ENCODE measurements at regions not wholly inside any gene's neighbourhood (a gene's known extent, or its start where the extent isn't known, plus 50 kb on each side); places are given as distances from the start of the nearest gene placed in this dataset.

- intact Hi-C loops (cut with micrococcal nuclease) = no loop called here
These were observed 180.3 kb upstream of the GRB10 start for GRCh38 chr7:50962962-50963374.

DNA sequence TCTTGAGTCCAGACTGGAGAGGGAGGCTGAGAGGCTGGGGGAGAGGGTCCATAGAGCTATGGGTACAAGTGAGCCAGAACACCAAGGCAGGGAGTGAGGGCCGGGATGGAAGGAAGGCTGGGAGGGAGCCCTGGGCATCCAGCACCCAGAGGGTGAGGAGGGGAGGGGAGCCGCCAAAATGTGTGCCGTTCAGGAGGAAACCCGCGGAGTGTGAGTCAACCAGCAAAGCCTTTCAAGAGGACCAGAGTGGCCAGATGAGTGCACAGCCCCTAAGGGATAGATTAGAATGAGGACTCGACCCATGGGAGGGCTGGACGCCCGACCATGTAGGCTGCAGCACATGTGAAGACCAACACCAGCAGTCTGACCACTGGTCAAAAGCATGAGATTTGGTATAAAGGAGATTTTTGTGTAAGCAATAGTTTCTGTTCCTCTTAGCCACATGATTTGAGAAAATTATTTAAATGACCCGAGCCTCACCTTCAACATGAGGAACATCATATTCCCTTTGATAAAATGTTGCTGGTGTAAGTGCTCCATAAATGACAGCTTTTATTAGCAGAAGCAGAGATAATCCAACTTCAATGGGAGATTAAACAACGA is 179.7 kb upstream of the GRB10 start:
- intact Hi-C loops (cut with micrococcal nuclease) = no loop called here

DNA sequence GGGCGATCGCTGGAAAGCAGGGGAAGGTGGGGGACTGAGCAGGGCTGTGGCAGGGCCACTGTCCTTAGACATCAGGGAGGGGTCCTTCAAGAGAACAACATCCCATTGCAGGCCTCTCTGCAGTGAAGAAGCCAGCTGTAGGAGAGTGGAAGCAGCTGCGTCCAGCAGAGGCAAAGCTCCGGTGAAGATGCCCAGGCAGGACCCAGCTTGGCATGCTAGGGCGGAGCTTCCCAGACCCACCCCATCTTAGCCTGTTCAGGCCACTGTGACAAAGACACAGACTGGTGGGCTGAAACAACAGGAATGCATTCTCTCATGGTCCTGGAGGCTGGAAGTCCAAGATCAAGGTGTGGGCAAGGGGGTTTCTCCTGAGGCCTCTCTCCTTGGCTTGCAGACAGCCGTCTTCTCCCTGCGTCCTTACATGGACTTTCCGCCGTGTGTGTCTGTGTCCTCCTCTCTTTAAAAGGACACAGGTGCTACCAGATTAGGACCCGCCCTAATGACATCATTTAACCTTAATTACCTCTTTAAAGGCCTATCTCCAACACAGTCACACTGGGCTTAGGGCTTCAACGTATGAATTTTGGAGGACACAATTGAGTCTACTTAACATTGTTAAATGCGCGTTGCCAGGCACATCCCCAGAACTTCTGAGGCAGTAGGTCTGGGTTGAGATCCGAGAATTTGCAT is 178.1 kb upstream of the GRB10 start:
- intact Hi-C loops (cut with micrococcal nuclease) = no loop called here

DNA sequence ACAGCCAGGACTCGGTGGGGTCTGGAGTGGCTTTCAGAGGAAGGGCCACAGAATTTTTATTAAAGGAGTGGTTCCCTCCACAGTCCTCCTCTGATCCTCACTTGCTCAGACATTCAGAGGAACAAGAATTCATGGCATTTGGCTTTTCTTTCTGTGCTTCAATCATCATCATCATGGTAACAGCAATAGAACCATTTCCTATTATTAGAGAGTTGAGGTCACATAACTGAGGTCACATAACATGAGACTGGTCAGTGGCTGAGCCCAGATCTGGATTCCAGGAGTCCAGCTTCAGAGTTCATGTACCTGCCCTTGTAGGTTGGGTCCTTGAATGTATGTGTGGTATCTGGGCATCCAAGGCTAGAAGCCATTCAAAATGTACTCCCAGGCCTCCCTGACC is 177.3 kb upstream of the GRB10 start:
- intact Hi-C loops (cut with micrococcal nuclease) = no loop called here

- intact Hi-C loops (cut with micrococcal nuclease) = no loop called here
These were observed 176.9 kb upstream of the GRB10 start for GRCh38 chr7:50959560-50959959.

DNA sequence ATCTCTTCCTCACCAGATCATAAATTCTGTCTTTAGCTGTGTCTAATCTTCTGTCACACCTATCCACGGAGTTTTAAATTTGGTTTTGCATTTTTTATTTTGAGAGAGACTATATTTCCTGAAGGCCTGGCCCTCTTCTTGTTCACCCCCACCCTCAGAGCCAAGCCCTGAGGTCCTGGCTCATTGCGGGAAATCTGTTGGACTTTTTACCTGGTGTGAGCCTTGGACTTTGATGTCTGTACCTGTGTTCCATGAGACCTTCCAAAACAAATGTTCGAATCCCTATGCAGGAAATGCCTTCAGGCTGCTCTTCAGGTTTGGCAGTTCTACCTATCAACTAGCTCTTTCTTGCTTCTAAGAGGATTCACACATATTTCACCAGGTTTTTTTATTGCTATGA is 175.2 kb upstream of the GRB10 start:
- intact Hi-C loops (cut with micrococcal nuclease) = no loop called here

DNA sequence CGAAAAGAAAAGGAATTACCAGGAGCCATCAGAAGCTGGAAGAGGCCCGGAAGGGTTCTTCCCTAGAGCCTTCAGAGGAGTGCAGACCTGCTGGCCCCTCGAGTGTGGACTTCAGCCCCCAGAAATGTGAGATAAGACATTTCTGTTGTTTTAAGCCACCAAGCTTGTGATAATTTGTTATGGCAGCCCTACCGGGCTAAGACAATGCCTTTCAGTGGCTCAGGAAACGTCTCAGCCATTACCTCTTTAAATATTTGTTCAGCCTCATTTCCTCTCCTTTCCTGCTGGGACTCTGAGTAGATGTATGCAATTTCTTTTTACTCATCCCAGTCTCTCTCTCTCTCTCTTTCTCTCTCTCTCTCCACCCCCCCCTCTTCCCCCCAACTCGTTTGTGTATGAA is 174.7 kb upstream of the GRB10 start:
- intact Hi-C loops (cut with micrococcal nuclease) = no loop called here

DNA sequence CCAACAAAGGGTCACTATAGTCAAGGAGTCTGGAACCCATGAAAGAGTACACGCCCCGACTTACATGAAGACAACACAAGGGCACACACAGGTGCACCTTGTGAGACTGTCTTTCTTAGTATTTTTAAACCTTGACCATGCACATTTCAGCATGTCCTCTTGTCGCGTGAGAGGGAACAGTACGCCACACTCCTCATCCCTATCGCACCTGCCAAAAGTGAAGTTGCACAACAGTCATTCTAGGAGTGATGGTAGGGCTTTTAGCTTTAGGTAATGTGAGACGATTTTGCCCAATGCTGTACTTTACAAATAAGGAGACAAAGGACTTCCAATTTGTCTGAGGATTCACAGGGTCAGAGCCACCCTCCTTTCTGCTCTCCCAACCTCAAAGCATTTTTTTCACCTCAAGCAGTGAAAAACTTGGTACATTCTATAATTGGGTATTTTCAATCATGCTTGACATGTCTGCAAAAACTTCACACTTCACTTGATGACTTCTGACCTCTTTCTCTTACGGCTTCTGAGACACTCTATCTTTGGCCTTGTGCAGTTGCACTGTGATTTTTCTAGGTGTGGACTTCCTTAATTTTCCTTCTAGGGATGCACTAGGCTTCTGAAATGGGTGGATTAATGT is 173.9 kb upstream of the GRB10 start:
- intact Hi-C loops (cut with micrococcal nuclease) = no loop called here

DNA sequence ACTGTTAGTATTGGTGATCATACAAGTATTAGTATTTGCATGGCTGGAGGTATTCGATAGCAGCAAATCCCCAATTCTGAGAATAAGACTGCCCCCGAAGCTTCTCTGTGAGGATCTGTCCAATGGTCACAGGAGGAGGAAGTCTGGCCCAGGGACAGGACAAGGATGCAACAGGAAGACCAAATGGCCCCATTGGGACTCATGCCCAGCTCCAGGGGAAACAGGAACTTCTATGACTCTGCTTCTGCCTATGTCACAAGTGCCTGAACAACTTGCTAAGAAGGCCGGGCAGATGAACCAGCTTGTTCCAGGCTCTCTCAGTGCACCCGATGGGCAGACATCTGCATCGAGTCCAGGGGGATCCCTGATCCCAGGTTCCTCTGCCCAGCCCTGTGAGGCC is 172.0 kb upstream of the GRB10 start:
- intact Hi-C loops (cut with micrococcal nuclease) = no loop called here

- intact Hi-C loops (cut with micrococcal nuclease) = no loop called here
These were observed 171.5 kb upstream of the GRB10 start for GRCh38 chr7:50954245-50954644.

GRCh38 chr7:50953820-50954219 is 171.1 kb upstream of the GRB10 start:
- intact Hi-C loops (cut with micrococcal nuclease) = no loop called here

DNA sequence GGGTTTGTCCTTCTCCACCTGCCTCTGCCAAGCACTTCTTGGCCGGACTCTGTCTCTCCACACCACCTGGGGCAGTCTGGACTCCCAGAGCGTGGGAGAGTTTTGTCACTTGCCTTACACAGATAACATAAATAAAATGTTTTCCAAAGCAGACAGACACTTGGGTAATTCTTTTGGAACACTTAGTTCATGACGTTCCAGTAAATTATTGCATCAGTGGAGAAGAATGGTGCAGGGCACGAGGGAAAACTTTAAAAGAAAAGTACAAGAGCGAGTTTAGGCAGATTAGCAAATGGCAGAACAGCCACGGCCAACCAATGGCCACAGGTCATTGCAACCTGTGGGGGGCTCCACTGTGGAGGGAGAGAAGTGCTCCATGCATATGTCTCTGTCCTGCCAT is 170.6 kb upstream of the GRB10 start:
- intact Hi-C loops (cut with micrococcal nuclease) = no loop called here

DNA sequence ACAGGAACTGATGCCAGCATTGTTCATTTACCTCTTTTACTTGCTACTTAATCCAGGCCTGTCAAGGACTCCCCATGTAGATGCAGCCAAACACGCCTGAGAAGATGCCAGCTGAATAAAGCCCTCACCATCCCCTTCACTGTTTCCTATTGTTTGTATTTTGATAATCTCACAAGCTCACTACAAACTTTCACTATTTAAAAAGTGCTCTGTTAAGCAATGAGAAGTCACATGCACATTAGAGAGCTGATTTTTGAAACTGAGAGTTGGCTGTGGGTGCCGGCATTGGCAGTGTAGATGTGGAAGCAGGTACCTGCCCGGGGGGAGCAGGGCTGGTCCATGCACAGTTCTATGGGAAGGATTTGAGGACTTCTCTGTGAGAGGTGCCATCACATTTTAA is 169.8 kb upstream of the GRB10 start:
- intact Hi-C loops (cut with micrococcal nuclease) = no loop called here

GRCh38 chr7:50952120-50952519 is 169.4 kb upstream of the GRB10 start:
- intact Hi-C loops (cut with micrococcal nuclease) = no loop called here

DNA sequence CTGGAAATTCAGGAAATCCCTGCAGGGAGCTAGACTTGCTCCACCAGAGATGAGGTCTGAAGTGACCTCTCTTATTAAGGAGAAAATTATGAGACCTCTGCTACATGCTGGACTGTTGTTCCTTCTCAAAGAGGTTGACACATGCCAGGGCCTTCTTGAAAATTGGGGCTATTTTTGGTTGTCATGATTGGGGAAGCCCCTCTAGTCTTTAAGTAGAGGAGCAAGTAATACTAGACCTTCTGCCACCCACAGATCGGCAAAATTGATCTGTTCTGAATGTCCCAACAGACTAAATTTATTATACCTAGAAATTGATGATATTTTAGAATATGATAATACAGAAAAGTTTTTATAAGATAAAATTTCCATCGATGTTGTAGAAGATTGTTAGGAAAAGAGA is 160.8 kb upstream of the GRB10 start:
- intact Hi-C loops (cut with micrococcal nuclease) = no loop called here

- intact Hi-C loops (cut with micrococcal nuclease) = no loop called here
These were observed 158.8 kb upstream of the GRB10 start for GRCh38 chr7:50941525-50941924.

DNA sequence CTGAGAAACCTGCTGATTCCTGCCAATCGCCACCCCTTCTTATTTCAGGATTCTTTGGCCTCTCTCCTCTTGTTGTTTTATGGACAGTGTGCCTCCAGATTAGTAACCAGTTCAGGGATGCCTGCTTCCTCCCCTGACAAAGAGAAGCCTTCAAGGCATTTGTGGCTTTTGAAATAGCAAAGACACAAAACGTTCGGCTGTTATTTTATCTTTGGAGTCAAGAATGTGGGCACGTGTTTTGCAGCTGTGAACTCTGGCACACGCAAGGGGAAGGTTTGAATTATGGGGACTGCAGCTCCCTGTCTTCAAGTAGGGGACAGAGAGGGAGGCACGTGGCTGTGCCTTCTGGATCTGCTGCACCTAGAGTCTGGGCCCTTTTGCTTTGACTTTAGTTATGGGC is 157.9 kb upstream of the GRB10 start:
- intact Hi-C loops (cut with micrococcal nuclease) = no loop called here

GRCh38 chr7:50939021-50939420 is 156.3 kb upstream of the GRB10 start:
- intact Hi-C loops (cut with micrococcal nuclease) = no loop called here

GRCh38 chr7:50937727-50938126 is 155.0 kb upstream of the GRB10 start:
- intact Hi-C loops (cut with micrococcal nuclease) = no loop called here

DNA sequence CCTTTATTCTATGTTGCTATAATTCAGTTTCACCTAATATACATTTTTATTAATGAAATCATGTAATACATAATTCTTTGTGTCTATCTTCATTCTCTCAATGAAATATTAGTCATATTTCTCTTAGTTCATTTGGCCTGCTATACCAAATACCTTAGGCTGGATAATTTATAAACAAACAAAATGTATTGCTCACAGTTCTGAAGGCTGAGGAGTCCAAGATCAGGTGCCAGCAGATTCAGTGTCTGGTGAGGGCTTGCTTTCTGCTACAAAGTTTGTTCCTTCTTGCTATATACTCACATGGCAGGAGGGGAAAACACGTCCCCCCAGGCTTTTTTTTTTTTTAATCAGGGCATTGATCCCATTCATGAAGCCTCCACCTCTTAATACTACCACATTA is 143.4 kb upstream of the GRB10 start:
- intact Hi-C loops (cut with micrococcal nuclease) = no loop called here

DNA sequence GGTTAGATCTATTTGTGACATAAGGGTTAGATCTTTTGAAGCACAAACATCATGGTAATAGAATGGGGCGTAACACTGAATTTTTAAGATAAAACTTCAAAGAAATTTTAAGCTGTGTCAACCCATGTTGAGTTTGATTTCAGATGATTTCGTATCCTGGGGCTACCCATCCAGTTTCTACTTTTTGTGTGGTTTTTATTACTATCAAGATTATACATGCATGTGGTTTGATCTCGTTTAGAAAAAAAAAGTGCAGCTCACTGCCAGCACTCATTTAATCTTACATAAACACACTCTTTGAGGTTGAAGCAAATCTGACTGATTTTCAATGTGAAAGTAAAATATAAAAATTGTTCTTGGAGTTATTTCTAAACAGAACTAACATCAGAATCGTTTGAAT is 140.8 kb upstream of the GRB10 start:
- intact Hi-C loops (cut with micrococcal nuclease) = no loop called here

- intact Hi-C loops (cut with micrococcal nuclease) = no loop called here
These were observed 138.6 kb upstream of the GRB10 start for GRCh38 chr7:50921114-50921813.
